NCI-H524 (cell line): ENCODE measurements at regions not wholly inside any gene's neighbourhood (a gene's known extent, or its start where the extent isn't known, plus 50 kb on each side); places are given as distances from the start of the nearest gene placed in this dataset.

Experiments
- DNase-seq, 2 experiments: peaks; one replicate each; lab custom pipeline; 2025; lab: John Stamatoyannopoulos, UW

GRCh38 chr20:52402514-52402913 lies 210.9 kb upstream of the ZFP64 start:
- no peak for DNase-seq

- no peak for DNase-seq
These were observed 209.9 kb upstream of the ZFP64 start for GRCh38 chr20:52401431-52401830.

- peak in 1 of 2 experiments; percentile 7 for DNase-seq
These were observed 207.8 kb upstream of the ZFP64 start for GRCh38 chr20:52399352-52399751.

GRCh38 chr20:52389606-52390005 lies 198.0 kb upstream of the ZFP64 start:
- peak; percentile 62 to 84 for DNase-seq

- DNase-seq = no peak
These were observed 192.5 kb upstream of the ZFP64 start for GRCh38 chr20:52383995-52384621.

GRCh38 chr20:52382933-52383332 lies 191.4 kb upstream of the ZFP64 start:
- DNase-seq = no peak

- DNase-seq = peak in 1 of 2 experiments; percentile 28
These were observed 188.3 kb upstream of the ZFP64 start for GRCh38 chr20:52379723-52380336.

- DNase-seq = no peak
These were observed 180.6 kb upstream of the ZFP64 start for GRCh38 chr20:52372169-52372568.

GRCh38 chr20:52365688-52366087 lies 174.1 kb upstream of the ZFP64 start:
- DNase-seq = no peak

- no peak for DNase-seq
These were observed 172.8 kb upstream of the ZFP64 start for GRCh38 chr20:52364405-52364804.

GRCh38 chr20:52361650-52362049 lies 170.1 kb upstream of the ZFP64 start:
- no peak for DNase-seq

GRCh38 chr20:52349806-52350205 lies 158.2 kb upstream of the ZFP64 start:
- no peak for DNase-seq

- DNase-seq = no peak
These were observed 156.9 kb upstream of the ZFP64 start for GRCh38 chr20:52348434-52348833.

- DNase-seq = no peak
These were observed 155.2 kb upstream of the ZFP64 start for GRCh38 chr20:52346797-52347196.

- DNase-seq = no peak
These were observed 151.3 kb upstream of the ZFP64 start for GRCh38 chr20:52342913-52343312.

GRCh38 chr20:52340036-52340634 lies 148.6 kb upstream of the ZFP64 start:
- peak; percentile 62 to 75 for DNase-seq

- no peak for DNase-seq
These were observed 141.2 kb upstream of the ZFP64 start for GRCh38 chr20:52332649-52333250.

GRCh38 chr20:52332230-52332629 lies 140.7 kb upstream of the ZFP64 start:
- DNase-seq = no peak

- DNase-seq = no peak
These were observed 140.1 kb upstream of the ZFP64 start for GRCh38 chr20:52331655-52332054.

GRCh38 chr20:52321396-52321795 lies 129.8 kb upstream of the ZFP64 start:
- no peak for DNase-seq

GRCh38 chr20:52318651-52319050 lies 127.1 kb upstream of the ZFP64 start:
- DNase-seq = no peak

GRCh38 chr20:52313341-52313963 lies 121.9 kb upstream of the ZFP64 start:
- peak; percentile 66 to 82 for DNase-seq
